ENCODE measurements at regions not wholly inside any gene's neighbourhood (a gene's known extent, or its start where the extent isn't known, plus 50 kb on each side); places are given as distances from the start of the nearest gene placed in this dataset.

DNA sequence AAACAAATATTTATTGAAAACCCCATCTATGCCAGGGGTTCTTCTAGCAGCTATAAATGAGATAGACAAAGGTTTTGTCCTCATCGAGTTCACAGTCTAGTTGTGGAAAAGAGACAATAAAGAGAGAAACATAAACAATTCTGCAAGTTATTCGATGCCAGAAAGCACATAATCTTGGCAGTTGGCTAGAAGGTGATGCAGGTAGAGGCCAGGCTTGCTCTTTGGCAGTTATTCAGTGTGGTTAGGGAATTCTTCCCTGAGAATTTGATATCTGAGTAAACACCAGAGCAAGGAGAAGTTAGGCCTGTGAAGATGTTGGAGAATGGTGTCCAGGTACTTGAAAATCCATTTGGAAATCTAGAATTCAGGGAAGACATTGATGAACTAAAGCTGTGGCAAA is 547.4 kb downstream of the SLC4A3 start:
- no peaks in the 10 kb centered on the region; the same call in 1 of the 2 replicates for H3K9me3 ChIP-seq (ENCODE audit: control insufficient read depth, insufficient read depth, low read length)
- H3K4me1 ChIP-seq (ENCODE audit: insufficient read depth, low read length) = no peaks in the 10 kb centered on the region
- H3K36me3 ChIP-seq (ENCODE audit: insufficient read depth, low read length) = no peaks in the 10 kb centered on the region
- H3K9ac ChIP-seq (ENCODE audit: low read depth, low read length) = no peak overlapping the region

DNA sequence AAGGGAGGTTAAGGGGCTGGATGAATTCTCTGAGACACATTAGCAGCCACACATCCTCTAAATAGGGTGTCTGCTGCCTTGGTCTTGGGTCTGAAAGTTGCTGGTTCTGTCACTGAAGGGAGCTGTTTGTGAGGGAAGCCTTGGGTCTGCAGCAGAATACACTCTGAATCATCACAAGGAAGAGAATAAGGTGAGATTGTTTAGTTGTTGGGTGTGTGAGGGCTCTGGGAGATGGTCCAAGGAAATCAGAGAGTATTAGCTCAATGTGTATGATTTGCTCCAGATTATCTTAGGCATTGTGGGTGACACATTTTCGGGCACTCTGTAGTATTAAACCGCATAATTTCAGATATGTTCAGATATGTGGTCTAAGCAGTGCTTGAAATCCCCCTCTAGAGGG is 548.5 kb downstream of the SLC4A3 start:
- Histone ChIP-seq H3K9me3 (ENCODE audit: control insufficient read depth, insufficient read depth, low read length) (no peaks in the 10 kb centered on the region), H3K36me3 (ENCODE audit: insufficient read depth, low read length) (no peaks in the 10 kb centered on the region), H3K4me1 (ENCODE audit: insufficient read depth, low read length) (no peaks in the 10 kb centered on the region), H3K9ac (ENCODE audit: low read depth, low read length) (no peak overlapping the region)

GRCh38 chr2:220178991-220179695 is 551.7 kb downstream of the SLC4A3 start:
- H3K36me3 ChIP-seq (ENCODE audit: insufficient read depth, low read length) = no peaks in the 10 kb centered on the region
- no peaks in the 10 kb centered on the region for H3K9me3 ChIP-seq (ENCODE audit: control insufficient read depth, insufficient read depth, low read length)
- no peak overlapping the region for H3K9ac ChIP-seq (ENCODE audit: low read depth, low read length)
- no peaks in the 10 kb centered on the region for H3K4me1 ChIP-seq (ENCODE audit: insufficient read depth, low read length)

DNA sequence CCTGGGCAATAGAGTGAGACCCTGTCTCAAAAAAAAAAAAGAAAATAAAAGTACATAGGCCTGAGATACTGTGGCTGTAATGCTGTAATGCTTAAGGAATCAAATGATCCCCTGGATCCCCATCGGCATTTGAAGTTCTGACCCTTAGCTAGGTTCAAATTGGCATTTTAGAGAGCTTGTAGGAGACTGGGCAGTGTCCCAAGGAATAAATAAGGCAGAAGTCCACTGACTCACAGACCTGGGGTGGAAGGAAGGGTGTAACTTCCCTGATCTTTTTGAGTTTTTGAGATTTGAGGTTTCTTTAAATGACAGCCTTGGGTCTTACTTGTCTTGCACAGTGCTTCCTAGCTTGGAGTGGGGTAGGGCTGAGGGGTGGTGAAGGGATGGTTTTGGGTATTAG is 553.7 kb downstream of the SLC4A3 start:
- H3K4me1 ChIP-seq (ENCODE audit: insufficient read depth, low read length) = no peaks in the 10 kb centered on the region
- H3K36me3 ChIP-seq (ENCODE audit: insufficient read depth, low read length) = no peaks in the 10 kb centered on the region
- H3K9me3 ChIP-seq (ENCODE audit: control insufficient read depth, insufficient read depth, low read length) = no peaks in the 10 kb centered on the region
- H3K9ac ChIP-seq (ENCODE audit: low read depth, low read length) = no peak overlapping the region

- no peaks in the 10 kb centered on the region for H3K36me3 ChIP-seq (ENCODE audit: insufficient read depth, low read length)
- H3K4me1 ChIP-seq (ENCODE audit: insufficient read depth, low read length) = no peaks in the 10 kb centered on the region
- H3K9ac ChIP-seq (ENCODE audit: low read depth, low read length) = no peak overlapping the region
- H3K9me3 ChIP-seq (ENCODE audit: control insufficient read depth, insufficient read depth, low read length) = no peaks in the 10 kb centered on the region
These were observed 555.4 kb downstream of the SLC4A3 start for GRCh38 chr2:220182790-220183189.

DNA sequence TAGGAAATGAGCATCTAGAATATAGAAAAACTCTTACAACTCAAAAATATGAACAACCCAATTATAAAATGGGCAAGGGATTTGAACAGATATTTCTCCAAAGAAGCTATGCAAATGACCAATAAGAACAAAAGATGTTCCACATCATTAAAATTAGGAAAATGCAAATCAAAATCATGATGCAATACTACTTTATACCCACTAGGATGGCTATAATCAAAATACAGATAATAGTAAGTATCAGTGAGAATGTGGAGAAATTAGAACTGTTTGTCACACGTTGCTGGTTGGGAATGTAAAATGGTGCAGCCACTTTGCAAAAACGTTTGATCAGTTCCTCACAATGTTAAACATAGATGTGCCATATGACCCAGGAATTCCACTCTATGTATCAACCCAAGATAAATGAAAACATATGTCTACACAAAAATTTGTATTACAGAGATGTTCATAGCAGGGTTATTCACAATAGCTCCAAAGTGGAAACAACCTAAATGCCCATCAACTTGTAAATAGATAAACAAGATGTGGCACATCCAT is 558.4 kb downstream of the SLC4A3 start:
- no peaks in the 10 kb centered on the region for H3K36me3 ChIP-seq (ENCODE audit: insufficient read depth, low read length)
- H3K9ac ChIP-seq (ENCODE audit: low read depth, low read length) = no peak overlapping the region
- H3K9me3 ChIP-seq (ENCODE audit: control insufficient read depth, insufficient read depth, low read length) = no peaks in the 10 kb centered on the region
- no peaks in the 10 kb centered on the region for H3K4me1 ChIP-seq (ENCODE audit: insufficient read depth, low read length)

DNA sequence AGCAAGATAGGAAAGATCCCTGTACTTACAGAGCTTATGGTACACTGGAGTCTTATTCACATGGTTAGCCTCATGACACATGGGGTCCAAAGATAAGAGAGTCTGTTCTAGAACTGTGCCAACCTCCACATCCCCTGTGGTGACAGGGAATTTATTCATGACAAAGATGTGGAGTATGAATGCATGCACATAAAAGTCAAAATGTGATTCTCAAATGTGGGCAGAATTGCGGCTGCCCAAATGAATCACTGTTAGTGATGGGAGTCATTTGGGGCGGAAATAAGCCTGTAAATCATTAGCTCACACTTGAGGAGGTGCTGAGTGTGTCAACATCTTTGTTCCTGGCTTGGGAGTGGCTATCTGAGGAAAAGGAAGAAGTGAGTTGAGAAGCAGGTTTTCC is 560.6 kb downstream of the SLC4A3 start:
- no peak overlapping the region for H3K9ac ChIP-seq (ENCODE audit: low read depth, low read length)
- H3K4me1 ChIP-seq (ENCODE audit: insufficient read depth, low read length) = no peaks in the 10 kb centered on the region
- no peaks in the 10 kb centered on the region for H3K36me3 ChIP-seq (ENCODE audit: insufficient read depth, low read length)
- no peaks in the 10 kb centered on the region; the same call in 1 of the 2 replicates for H3K9me3 ChIP-seq (ENCODE audit: control insufficient read depth, insufficient read depth, low read length)

- Histone ChIP-seq H3K36me3 (ENCODE audit: insufficient read depth, low read length) (no peaks in the 10 kb centered on the region), H3K9ac (ENCODE audit: low read depth, low read length) (no peak overlapping the region), H3K9me3 (ENCODE audit: control insufficient read depth, insufficient read depth, low read length) (peaks cover 3% of the 10 kb centered on the region), H3K4me1 (ENCODE audit: insufficient read depth, low read length) (no peaks in the 10 kb centered on the region)
These were observed 563.6 kb downstream of the SLC4A3 start for GRCh38 chr2:220191031-220191430.

DNA sequence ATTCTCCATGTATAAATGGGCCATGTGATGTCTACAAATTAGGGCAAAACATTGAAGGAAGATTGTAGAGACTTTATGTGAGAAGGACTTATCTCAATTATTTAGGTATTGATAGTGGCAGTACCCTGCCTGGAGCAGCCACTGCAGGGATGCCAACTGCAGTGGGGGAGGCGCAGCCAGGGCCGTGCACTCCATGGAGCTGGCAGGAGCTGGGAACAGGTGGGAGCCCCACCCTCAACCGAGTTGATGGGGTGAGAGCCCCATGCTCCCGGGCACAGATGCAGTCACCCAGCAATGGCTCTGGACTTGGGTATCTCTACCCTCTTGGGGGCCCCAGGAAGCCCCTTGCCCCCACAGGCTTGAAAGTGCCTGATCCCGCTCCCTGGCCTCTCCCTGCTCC is 564.3 kb downstream of the SLC4A3 start:
- H3K9me3 ChIP-seq (ENCODE audit: control insufficient read depth, insufficient read depth, low read length) = peaks cover 3% of the 10 kb centered on the region

GRCh38 chr2:220192994-220193753 is 565.7 kb downstream of the SLC4A3 start:
- Histone ChIP-seq H3K36me3 (ENCODE audit: insufficient read depth, low read length) (no peaks in the 10 kb centered on the region), H3K9ac (ENCODE audit: low read depth, low read length) (no peak overlapping the region), H3K4me1 (ENCODE audit: insufficient read depth, low read length) (no peaks in the 10 kb centered on the region), H3K9me3 (ENCODE audit: control insufficient read depth, insufficient read depth, low read length) (peaks cover 3% of the 10 kb centered on the region)

More for the DNA sequence above, 564.3 kb downstream of the SLC4A3 start:
- no peaks in the 10 kb centered on the region for H3K36me3 ChIP-seq (ENCODE audit: insufficient read depth, low read length)
- no peaks in the 10 kb centered on the region for H3K4me1 ChIP-seq (ENCODE audit: insufficient read depth, low read length)
- H3K9ac ChIP-seq (ENCODE audit: low read depth, low read length) = no peak overlapping the region

- Histone ChIP-seq H3K9ac (ENCODE audit: low read depth, low read length) (no peak overlapping the region), H3K36me3 (ENCODE audit: insufficient read depth, low read length) (no peaks in the 10 kb centered on the region), H3K4me1 (ENCODE audit: insufficient read depth, low read length) (no peaks in the 10 kb centered on the region), H3K9me3 (ENCODE audit: control insufficient read depth, insufficient read depth, low read length) (peaks cover 3% of the 10 kb centered on the region)
These were observed 567.5 kb downstream of the SLC4A3 start for GRCh38 chr2:220194630-220195584.

DNA sequence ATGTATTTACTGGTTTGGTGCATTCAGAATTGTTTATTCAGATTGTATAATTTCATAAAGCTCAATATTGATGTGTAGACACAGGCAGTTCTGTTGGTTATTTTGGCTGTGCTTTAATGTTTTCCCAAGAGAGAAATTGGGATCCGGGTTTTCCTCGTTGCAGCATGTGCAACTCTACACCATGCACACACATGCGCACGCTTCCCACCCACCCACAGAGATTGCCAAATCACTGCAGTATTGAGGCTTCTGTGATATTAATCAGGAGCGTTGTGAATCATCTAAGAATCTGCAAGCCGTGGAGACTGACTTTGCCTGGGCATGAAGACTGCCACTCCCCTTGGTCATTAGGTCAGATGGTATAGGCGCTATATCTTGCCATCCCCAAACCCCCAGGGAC is 571.5 kb downstream of the SLC4A3 start:
- no peaks in the 10 kb centered on the region for H3K36me3 ChIP-seq (ENCODE audit: insufficient read depth, low read length)
- no peak overlapping the region for H3K9ac ChIP-seq (ENCODE audit: low read depth, low read length)
- no peaks in the 10 kb centered on the region for H3K4me1 ChIP-seq (ENCODE audit: insufficient read depth, low read length)
- H3K9me3 ChIP-seq (ENCODE audit: control insufficient read depth, insufficient read depth, low read length) = peaks cover 3% of the 10 kb centered on the region; the same call in 1 of the 2 replicates

GRCh38 chr2:220202066-220202465 is 574.6 kb downstream of the SLC4A3 start:
- H3K4me1 ChIP-seq (ENCODE audit: insufficient read depth, low read length) = no peaks in the 10 kb centered on the region
- no peaks in the 10 kb centered on the region for H3K36me3 ChIP-seq (ENCODE audit: insufficient read depth, low read length)
- H3K9ac ChIP-seq (ENCODE audit: low read depth, low read length) = no peak overlapping the region
- no peaks in the 10 kb centered on the region for H3K9me3 ChIP-seq (ENCODE audit: control insufficient read depth, insufficient read depth, low read length)

GRCh38 chr2:220209093-220209492 is 581.7 kb downstream of the SLC4A3 start:
- Histone ChIP-seq H3K4me1 (ENCODE audit: insufficient read depth, low read length) (peaks cover 5% of the 10 kb centered on the region; the same call in 1 of the 2 replicates), H3K9me3 (ENCODE audit: control insufficient read depth, insufficient read depth, low read length) (no peaks in the 10 kb centered on the region), H3K9ac (ENCODE audit: low read depth, low read length) (no peak overlapping the region), H3K36me3 (ENCODE audit: insufficient read depth, low read length) (no peaks in the 10 kb centered on the region)

Data from ES-I3 (cell line).